ENCODE measurements at regions not wholly inside any gene's neighbourhood (a gene's known extent, or its start where the extent isn't known, plus 50 kb on each side); places are given as distances from the start of the nearest gene placed in this dataset.

- Mint-ChIP-seq H3K27me3 (ENCODE audit: unreplicated experiment) (peaks cover 7% of the 10 kb centered on the region), H3K36me3 (ENCODE audit: low read depth, unreplicated experiment) (no peaks in the 10 kb centered on the region)
Measured at GRCh38 chr17:34709158-34709754, 129.9 kb downstream of the TMEM132E start.

GRCh38 chr17:34706029-34706428 lies 126.6 kb downstream of the TMEM132E start:
- Mint-ChIP-seq H3K27ac (ENCODE audit: unreplicated experiment) (no peak overlapping the region), H3K9me3 (ENCODE audit: unreplicated experiment) (no peaks in the 10 kb centered on the region), H3K36me3 (ENCODE audit: low read depth, unreplicated experiment) (no peaks in the 10 kb centered on the region), H3K4me3 (ENCODE audit: unreplicated experiment) (no peak overlapping the region), H3K27me3 (ENCODE audit: unreplicated experiment) (peaks cover 3% of the 10 kb centered on the region), H3K4me1 (ENCODE audit: unreplicated experiment) (no peaks in the 10 kb centered on the region)
- peak; percentile 64 for DNase-seq (ENCODE audit: low spot score)
- no peak for TF ChIP-seq CTCF (IDR thresholded peaks at IDR 0.05; ENCODE audit: unreplicated experiment)

More at GRCh38 chr17:34709158-34709754, 129.9 kb downstream of the TMEM132E start:
- Mint-ChIP-seq H3K27ac (ENCODE audit: unreplicated experiment) (no peak overlapping the region), H3K4me3 (ENCODE audit: unreplicated experiment) (no peak overlapping the region), H3K4me1 (ENCODE audit: unreplicated experiment) (no peaks in the 10 kb centered on the region), H3K9me3 (ENCODE audit: unreplicated experiment) (no peaks in the 10 kb centered on the region)
- no peak for TF ChIP-seq CTCF (IDR thresholded peaks at IDR 0.05; ENCODE audit: unreplicated experiment)
- no peak for DNase-seq (ENCODE audit: low spot score)

- DNase-seq (ENCODE audit: low spot score), result peak; percentile 74
- Mint-ChIP-seq H3K36me3 (ENCODE audit: low read depth, unreplicated experiment) (no peaks in the 10 kb centered on the region), H3K9me3 (ENCODE audit: unreplicated experiment) (no peaks in the 10 kb centered on the region), H3K4me3 (ENCODE audit: unreplicated experiment) (no peak overlapping the region), H3K4me1 (ENCODE audit: unreplicated experiment) (no peaks in the 10 kb centered on the region), H3K27me3 (ENCODE audit: unreplicated experiment) (peaks cover 3% of the 10 kb centered on the region), H3K27ac (ENCODE audit: unreplicated experiment) (no peak overlapping the region)
- TF ChIP-seq CTCF (IDR thresholded peaks at IDR 0.05; ENCODE audit: unreplicated experiment), result no peak
Measured at GRCh38 chr17:34703533-34703932, 124.2 kb downstream of the TMEM132E start.

GRCh38 chr17:34699181-34699580 lies 119.8 kb downstream of the TMEM132E start:
- no peak for TF ChIP-seq CTCF (IDR thresholded peaks at IDR 0.05; ENCODE audit: unreplicated experiment)
- Mint-ChIP-seq H3K36me3 (ENCODE audit: low read depth, unreplicated experiment) (no peaks in the 10 kb centered on the region), H3K4me3 (ENCODE audit: unreplicated experiment) (no peak overlapping the region), H3K27ac (ENCODE audit: unreplicated experiment) (no peak overlapping the region), H3K4me1 (ENCODE audit: unreplicated experiment) (no peaks in the 10 kb centered on the region), H3K9me3 (ENCODE audit: unreplicated experiment) (no peaks in the 10 kb centered on the region), H3K27me3 (ENCODE audit: unreplicated experiment) (no peaks in the 10 kb centered on the region)
- no peak for DNase-seq (ENCODE audit: low spot score)

- H3K36me3 Mint-ChIP-seq (ENCODE audit: low read depth, unreplicated experiment), result no peaks in the 10 kb centered on the region
- no peak overlapping the region for H3K27ac Mint-ChIP-seq (ENCODE audit: unreplicated experiment)
- TF ChIP-seq CTCF (IDR thresholded peaks at IDR 0.05; ENCODE audit: unreplicated experiment), result no peak
- no peaks in the 10 kb centered on the region for H3K4me1 Mint-ChIP-seq (ENCODE audit: unreplicated experiment)
- peaks cover 3% of the 10 kb centered on the region for H3K27me3 Mint-ChIP-seq (ENCODE audit: unreplicated experiment)
- H3K4me3 Mint-ChIP-seq (ENCODE audit: unreplicated experiment), result no peak overlapping the region
- H3K9me3 Mint-ChIP-seq (ENCODE audit: unreplicated experiment), result no peaks in the 10 kb centered on the region
- DNase-seq (ENCODE audit: low spot score), result no peak
Measured at GRCh38 chr17:34692920-34693319, 113.5 kb downstream of the TMEM132E start.

Data from endothelial cell (in vitro differentiated cells).